Colonic mucosa (tissue), 4 donors: ENCODE measurements at regions not wholly inside any gene's neighbourhood (a gene's known extent, or its start where the extent isn't known, plus 50 kb on each side); places are given as distances from the start of the nearest gene placed in this dataset.

Source experiments
- DNase-seq: peaks from one replicate; pipeline ENCODE4 v3.0.0-alpha.2; 2020
- H3K27ac ChIP-seq: fragments of 200-600 bp; one replicate; pipeline ENCODE4 v1.8.0; 2021
- H3K27me3 ChIP-seq: fragments of 200-600 bp; one replicate; pipeline ENCODE4 v1.8.0; 2021
- H3K36me3 ChIP-seq: fragments of 200-600 bp; one replicate; pipeline ENCODE4 v1.8.0; 2021
- H3K4me1 ChIP-seq: fragments of 200-600 bp; one replicate; pipeline ENCODE4 v1.8.0; 2021; ENCODE audit warnings: mild to moderate bottlenecking
- H3K4me3 ChIP-seq: fragments of 200-600 bp; one replicate; pipeline ENCODE4 v1.8.0; 2021
- H3K9ac ChIP-seq, 2 donors: one replicate each; pipeline ENCODE4 v1.7.0; 2013; ENCODE audit warnings: control low read depth in 2 of 2, low read depth in 2 of 2, low read length in 2 of 2
- H3K9me3 ChIP-seq: fragments of 200-600 bp; one replicate; pipeline ENCODE4 v1.8.0; 2021
- intact Hi-C: fragments of 100-400 bp; cut with DNase I; formaldehyde crosslinking; loops from one replicate; pipeline ENCODE4 v1.14.1; 2022
- TF ChIP-seq, protein P1 (sequence below): fragments of 200-600 bp; IDR thresholded peaks from one replicate; pipeline ENCODE4 v1.8.0; 2022; ENCODE audit warnings: antibody characterized with exemption, mild to moderate bottlenecking
- donor health status: healthy.
- donor health status: DM: no; HTN: no; CAD: no.
- donor health status: DM: no; HTN: no; CAD: no.

DNA sequence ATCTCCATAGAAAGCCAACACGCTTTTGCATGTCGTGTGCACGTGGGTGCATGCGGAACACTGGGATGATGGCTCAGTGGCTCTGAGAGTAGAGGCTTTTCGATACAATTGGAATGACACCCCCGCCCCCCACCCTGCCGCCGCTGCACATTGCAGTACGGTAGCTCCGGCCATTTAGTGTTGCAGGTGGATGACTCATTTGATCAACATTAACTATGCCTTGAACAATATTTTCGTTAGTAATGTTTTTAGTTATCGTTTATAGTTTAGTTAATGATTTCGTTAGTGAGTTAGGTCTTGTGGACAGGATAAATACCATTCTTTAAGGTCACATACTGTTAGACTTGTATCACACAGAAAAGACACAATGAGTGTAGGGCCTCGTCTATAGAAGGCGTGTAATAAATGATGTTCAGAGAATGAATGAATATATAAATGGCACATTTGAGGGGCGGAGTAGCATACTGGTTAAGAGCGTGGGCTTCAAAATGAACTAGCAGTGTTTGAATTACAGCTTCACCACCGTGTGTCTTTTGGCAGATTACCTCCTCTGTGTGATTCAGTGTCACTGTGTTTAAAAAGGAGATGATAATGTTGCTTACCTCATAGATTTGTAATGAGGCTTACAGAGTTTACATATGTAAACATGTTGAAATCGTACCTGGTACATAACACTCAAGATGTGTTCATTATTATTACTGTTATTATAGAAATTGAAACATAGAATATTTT lies 67.2 kb upstream of the TENM3 start:
- Histone ChIP-seq H3K27ac (no peak overlapping the region), H3K9me3 (no peaks in the 10 kb centered on the region), H3K4me1 (no peaks in the 10 kb centered on the region), H3K4me3 (no peak overlapping the region), H3K27me3 (no peaks in the 10 kb centered on the region), H3K9ac (no peak overlapping the region), H3K36me3 (no peaks in the 10 kb centered on the region)
- intact Hi-C loops, result no loop called here
- TF ChIP-seq, protein P1, sequence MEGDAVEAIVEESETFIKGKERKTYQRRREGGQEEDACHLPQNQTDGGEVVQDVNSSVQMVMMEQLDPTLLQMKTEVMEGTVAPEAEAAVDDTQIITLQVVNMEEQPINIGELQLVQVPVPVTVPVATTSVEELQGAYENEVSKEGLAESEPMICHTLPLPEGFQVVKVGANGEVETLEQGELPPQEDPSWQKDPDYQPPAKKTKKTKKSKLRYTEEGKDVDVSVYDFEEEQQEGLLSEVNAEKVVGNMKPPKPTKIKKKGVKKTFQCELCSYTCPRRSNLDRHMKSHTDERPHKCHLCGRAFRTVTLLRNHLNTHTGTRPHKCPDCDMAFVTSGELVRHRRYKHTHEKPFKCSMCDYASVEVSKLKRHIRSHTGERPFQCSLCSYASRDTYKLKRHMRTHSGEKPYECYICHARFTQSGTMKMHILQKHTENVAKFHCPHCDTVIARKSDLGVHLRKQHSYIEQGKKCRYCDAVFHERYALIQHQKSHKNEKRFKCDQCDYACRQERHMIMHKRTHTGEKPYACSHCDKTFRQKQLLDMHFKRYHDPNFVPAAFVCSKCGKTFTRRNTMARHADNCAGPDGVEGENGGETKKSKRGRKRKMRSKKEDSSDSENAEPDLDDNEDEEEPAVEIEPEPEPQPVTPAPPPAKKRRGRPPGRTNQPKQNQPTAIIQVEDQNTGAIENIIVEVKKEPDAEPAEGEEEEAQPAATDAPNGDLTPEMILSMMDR, result no peak
- no peak for DNase-seq

GRCh38 chr4:182177166-182177565 lies 66.0 kb upstream of the TENM3 start:
- Histone ChIP-seq H3K9ac (no peak overlapping the region), H3K27me3 (no peaks in the 10 kb centered on the region), H3K36me3 (no peaks in the 10 kb centered on the region), H3K4me3 (no peak overlapping the region), H3K4me1 (no peaks in the 10 kb centered on the region), H3K27ac (no peak overlapping the region), H3K9me3 (no peaks in the 10 kb centered on the region)
- TF ChIP-seq, protein P1, result no peak
- intact Hi-C loops, result no loop called here
- DNase-seq, result no peak

DNA sequence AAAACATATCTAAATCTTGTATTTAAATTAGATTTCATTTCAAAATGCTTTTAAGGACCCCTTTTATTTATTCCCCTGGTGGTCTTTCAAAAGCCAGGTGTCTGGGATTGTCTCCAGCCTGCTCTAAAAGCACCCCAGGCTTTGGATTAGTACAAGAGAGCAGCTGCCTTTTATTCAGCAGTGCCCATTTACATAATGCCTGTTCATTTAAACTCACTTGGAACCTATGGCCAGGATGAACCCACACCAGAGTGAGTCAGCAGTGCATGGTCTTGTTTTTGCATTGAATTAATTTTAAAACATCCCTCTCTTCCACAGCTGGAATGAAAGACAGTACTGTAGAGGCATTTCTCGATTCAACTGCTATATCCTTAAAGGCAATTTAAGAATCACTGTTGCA lies 64.1 kb upstream of the TENM3 start:
- no peak for DNase-seq
- Histone ChIP-seq H3K9ac (no peak overlapping the region), H3K36me3 (no peaks in the 10 kb centered on the region), H3K27ac (no peak overlapping the region), H3K4me1 (no peaks in the 10 kb centered on the region), H3K27me3 (no peaks in the 10 kb centered on the region), H3K9me3 (no peaks in the 10 kb centered on the region), H3K4me3 (no peak overlapping the region)
- intact Hi-C loops, result no loop called here
- TF ChIP-seq, protein P1, result no peak

DNA sequence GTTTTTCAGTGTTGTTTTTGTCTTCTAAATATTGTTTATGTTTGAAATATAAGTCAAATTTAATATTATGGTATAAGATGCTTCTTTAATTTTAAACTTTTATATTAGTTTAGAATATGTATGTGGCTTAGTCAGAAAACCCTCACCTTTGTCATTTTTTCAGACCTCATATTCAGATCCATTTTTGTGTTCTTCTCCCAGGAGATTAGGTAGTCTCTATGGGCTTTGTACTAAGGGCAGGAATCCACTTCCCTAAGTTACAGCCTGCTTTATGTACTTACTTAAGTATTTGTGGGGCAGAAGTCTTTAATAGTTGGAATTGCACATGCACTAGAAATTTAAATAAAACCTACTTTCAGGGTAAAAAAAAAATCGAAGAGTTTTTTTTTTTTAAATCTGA lies 63.5 kb upstream of the TENM3 start:
- TF ChIP-seq, protein P1, result no peak
- Histone ChIP-seq H3K27ac (no peak overlapping the region), H3K27me3 (no peaks in the 10 kb centered on the region), H3K4me3 (no peak overlapping the region), H3K9ac (no peak overlapping the region), H3K4me1 (no peaks in the 10 kb centered on the region), H3K36me3 (no peaks in the 10 kb centered on the region), H3K9me3 (no peaks in the 10 kb centered on the region)
- intact Hi-C loops, result no loop called here
- DNase-seq, result no peak

DNA sequence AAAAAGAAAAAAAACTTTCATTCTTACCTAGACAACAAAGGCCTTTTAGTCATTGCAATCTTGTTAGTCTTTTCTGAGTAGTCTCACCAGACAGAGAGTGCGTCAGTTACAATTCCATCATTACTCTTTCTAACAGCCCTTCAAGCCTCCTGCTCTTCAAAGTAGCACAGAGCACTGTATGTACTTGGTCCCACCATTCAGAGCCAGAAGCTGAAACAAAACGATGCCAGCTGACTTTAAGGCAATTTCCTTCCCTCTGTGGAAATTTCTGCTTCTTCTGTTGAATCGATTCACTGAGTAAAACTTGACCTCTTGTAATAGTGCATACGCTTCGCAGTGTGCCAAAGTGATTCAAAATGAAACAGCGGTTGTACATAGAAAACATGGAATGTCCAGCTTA lies 57.7 kb upstream of the TENM3 start:
- Histone ChIP-seq H3K36me3 (no peaks in the 10 kb centered on the region), H3K9me3 (no peaks in the 10 kb centered on the region), H3K27ac (no peak overlapping the region), H3K9ac (no peak overlapping the region), H3K4me1 (no peaks in the 10 kb centered on the region), H3K4me3 (no peak overlapping the region), H3K27me3 (no peaks in the 10 kb centered on the region)
- no peak for DNase-seq
- intact Hi-C loops, result no loop called here
- TF ChIP-seq, protein P1, result no peak
